ENCODE measurements at regions not wholly inside any gene's neighbourhood (a gene's known extent, or its start where the extent isn't known, plus 50 kb on each side); places are given as distances from the start of the nearest gene placed in this dataset.

GRCh38 chr17:15177343-15177742 lies 87.8 kb downstream of the PMP22 start:
- DNase-seq = no peak

GRCh38 chr17:15175356-15175755 lies 89.8 kb downstream of the PMP22 start:
- DNase-seq = no peak

- DNase-seq = peak; percentile 84
Measured at GRCh38 chr17:15171167-15172047, 93.7 kb downstream of the PMP22 start.

- DNase-seq = peak; percentile 85
Measured at GRCh38 chr17:15169676-15170075, 95.5 kb downstream of the PMP22 start.

- DNase-seq = no peak
Measured at GRCh38 chr17:15168379-15168778, 96.7 kb downstream of the PMP22 start.

- no peak for DNase-seq
Measured at GRCh38 chr17:15161395-15161794, 103.7 kb downstream of the PMP22 start.

GRCh38 chr17:15157051-15157450 lies 108.1 kb downstream of the PMP22 start:
- DNase-seq = peak; percentile 69

GRCh38 chr17:15154618-15155017 lies 110.5 kb downstream of the PMP22 start:
- DNase-seq = peak; percentile 38

GRCh38 chr17:15145621-15146020 lies 119.5 kb downstream of the PMP22 start:
- no peak for DNase-seq

- no peak for DNase-seq
Measured at GRCh38 chr17:15143524-15143923, 121.6 kb downstream of the PMP22 start.

GRCh38 chr17:15134363-15134762 lies 130.8 kb downstream of the PMP22 start:
- DNase-seq = no peak

GRCh38 chr17:15133826-15134225 lies 131.3 kb downstream of the PMP22 start:
- DNase-seq = no peak

- no peak for DNase-seq
Measured at GRCh38 chr17:15133143-15133542, 132.0 kb downstream of the PMP22 start.

GRCh38 chr17:15130426-15130825 lies 134.7 kb downstream of the PMP22 start:
- no peak for DNase-seq

GRCh38 chr17:15129986-15130385 lies 135.1 kb downstream of the PMP22 start:
- no peak for DNase-seq

- DNase-seq = peak; percentile 62
Measured at GRCh38 chr17:15124746-15125145, 140.4 kb downstream of the PMP22 start.

GRCh38 chr17:15124264-15124595 lies 140.9 kb downstream of the PMP22 start:
- peak; percentile 80 for DNase-seq

GRCh38 chr17:15123593-15124263 lies 141.4 kb downstream of the PMP22 start:
- peak; percentile 96 for DNase-seq

- peak; percentile 54 for DNase-seq
Measured at GRCh38 chr17:15122857-15123256, 142.3 kb downstream of the PMP22 start.

GRCh38 chr17:15121426-15121825 lies 143.7 kb downstream of the PMP22 start:
- peak; percentile 80 for DNase-seq

- DNase-seq = peak; percentile 89
Measured at GRCh38 chr17:15119968-15120367, 145.2 kb downstream of the PMP22 start.

GRCh38 chr17:15117239-15117638 lies 147.9 kb downstream of the PMP22 start:
- no peak for DNase-seq

GRCh38 chr17:15112846-15113617 lies 152.1 kb downstream of the PMP22 start:
- DNase-seq = peak; percentile 59
